Glutamatergic neuron (in vitro differentiated cells): ENCODE measurements at regions not wholly inside any gene's neighbourhood (a gene's known extent, or its start where the extent isn't known, plus 50 kb on each side); places are given as distances from the start of the nearest gene placed in this dataset.
"Not testable (repeated sequence)": the region's sequence is repeated elsewhere in the genome, so short reads cannot be mapped to it uniquely, and the experiment has no call there.

ENCODE experiments used
- DNase-seq: peaks from one replicate; pipeline ENCODE4 v3.0.0; 2022
- H3K27ac Mint-ChIP-seq: one replicate; pipeline ENCODE4 v1.8.0; 2020; ENCODE audit warnings: mild to moderate bottlenecking, mixed read lengths, inconsistent platforms; ENCODE audit not compliant: unreplicated experiment
- H3K27me3 Mint-ChIP-seq: one replicate; pipeline ENCODE4 v1.8.0; 2020; ENCODE audit warnings: mild to moderate bottlenecking, moderate library complexity, mixed read lengths, inconsistent platforms; ENCODE audit not compliant: unreplicated experiment
- H3K36me3 Mint-ChIP-seq: one replicate; pipeline ENCODE4 v1.8.0; 2020; ENCODE audit warnings: mild to moderate bottlenecking, mixed read lengths, inconsistent platforms; ENCODE audit not compliant: unreplicated experiment
- H3K4me1 Mint-ChIP-seq: one replicate; pipeline ENCODE4 v1.8.0; 2020; ENCODE audit warnings: mild to moderate bottlenecking, low read depth, mixed read lengths, inconsistent platforms; ENCODE audit not compliant: unreplicated experiment
- H3K4me3 Mint-ChIP-seq: one replicate; pipeline ENCODE4 v1.8.0; 2020; ENCODE audit warnings: mild to moderate bottlenecking, mixed read lengths, inconsistent platforms; ENCODE audit not compliant: unreplicated experiment
- H3K9me3 Mint-ChIP-seq: one replicate; pipeline ENCODE4 v1.8.0; 2020; ENCODE audit warnings: mild to moderate bottlenecking, moderate library complexity, mixed read lengths, inconsistent platforms; ENCODE audit not compliant: unreplicated experiment
- TF ChIP-seq, protein P1 (sequence below): fragments of 200-600 bp; sonication (generic); IDR thresholded peaks from one replicate; pipeline ENCODE4 v1.5.0; 2021; ENCODE audit not compliant: partially characterized antibody, unreplicated experiment

DNA sequence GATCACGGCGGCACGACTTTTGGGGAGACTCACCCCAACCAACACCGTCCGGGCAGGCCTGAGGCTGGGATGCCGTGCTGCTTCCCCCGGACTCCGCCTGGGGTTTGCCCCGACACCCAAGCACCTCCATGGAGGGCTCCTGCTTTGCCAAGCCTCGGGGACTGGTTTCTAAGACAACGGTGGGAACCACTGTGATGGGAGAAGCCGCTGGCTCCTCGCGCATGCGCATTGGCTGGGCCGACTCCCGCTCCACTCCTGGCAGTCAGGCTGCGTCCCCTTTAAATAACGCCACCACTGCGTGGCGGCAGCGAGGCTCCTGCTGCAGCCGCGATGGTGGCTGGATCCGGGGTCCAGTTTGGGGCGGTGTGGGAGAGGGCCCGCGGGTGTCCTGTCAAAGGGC is 201.0 kb downstream of the ZNF716 start:
- TF ChIP-seq, protein P1, sequence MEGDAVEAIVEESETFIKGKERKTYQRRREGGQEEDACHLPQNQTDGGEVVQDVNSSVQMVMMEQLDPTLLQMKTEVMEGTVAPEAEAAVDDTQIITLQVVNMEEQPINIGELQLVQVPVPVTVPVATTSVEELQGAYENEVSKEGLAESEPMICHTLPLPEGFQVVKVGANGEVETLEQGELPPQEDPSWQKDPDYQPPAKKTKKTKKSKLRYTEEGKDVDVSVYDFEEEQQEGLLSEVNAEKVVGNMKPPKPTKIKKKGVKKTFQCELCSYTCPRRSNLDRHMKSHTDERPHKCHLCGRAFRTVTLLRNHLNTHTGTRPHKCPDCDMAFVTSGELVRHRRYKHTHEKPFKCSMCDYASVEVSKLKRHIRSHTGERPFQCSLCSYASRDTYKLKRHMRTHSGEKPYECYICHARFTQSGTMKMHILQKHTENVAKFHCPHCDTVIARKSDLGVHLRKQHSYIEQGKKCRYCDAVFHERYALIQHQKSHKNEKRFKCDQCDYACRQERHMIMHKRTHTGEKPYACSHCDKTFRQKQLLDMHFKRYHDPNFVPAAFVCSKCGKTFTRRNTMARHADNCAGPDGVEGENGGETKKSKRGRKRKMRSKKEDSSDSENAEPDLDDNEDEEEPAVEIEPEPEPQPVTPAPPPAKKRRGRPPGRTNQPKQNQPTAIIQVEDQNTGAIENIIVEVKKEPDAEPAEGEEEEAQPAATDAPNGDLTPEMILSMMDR: no peak
- no peak overlapping the region for H3K4me3 Mint-ChIP-seq
- peaks cover 20% of the 10 kb centered on the region for H3K27me3 Mint-ChIP-seq
- peaks cover 49% of the 10 kb centered on the region for H3K9me3 Mint-ChIP-seq
- H3K36me3 Mint-ChIP-seq: peaks cover 25% of the 10 kb centered on the region
- H3K27ac Mint-ChIP-seq: no peak overlapping the region
- no peak for DNase-seq
- no peaks in the 10 kb centered on the region for H3K4me1 Mint-ChIP-seq

GRCh38 chr7:57651611-57652010 is 201.6 kb downstream of the ZNF716 start:
- not testable (repeated sequence) for H3K4me3 Mint-ChIP-seq, H3K4me1 Mint-ChIP-seq, DNase-seq, H3K27ac Mint-ChIP-seq
- peaks cover 24% of the 10 kb centered on the region for H3K36me3 Mint-ChIP-seq
- H3K27me3 Mint-ChIP-seq: peaks cover 18% of the 10 kb centered on the region
- H3K9me3 Mint-ChIP-seq: peaks cover 54% of the 10 kb centered on the region

- DNase-seq: no peak
- H3K4me3 Mint-ChIP-seq: no peak overlapping the region
- TF ChIP-seq, protein P1: no peak
- no peaks in the 10 kb centered on the region for H3K4me1 Mint-ChIP-seq
- H3K36me3 Mint-ChIP-seq: peaks cover 20% of the 10 kb centered on the region
- peaks cover 18% of the 10 kb centered on the region for H3K27me3 Mint-ChIP-seq
- H3K9me3 Mint-ChIP-seq: peaks cover 50% of the 10 kb centered on the region
- no peak overlapping the region for H3K27ac Mint-ChIP-seq
Observed at GRCh38 chr7:57653262-57653830, 203.4 kb downstream of the ZNF716 start.

DNA sequence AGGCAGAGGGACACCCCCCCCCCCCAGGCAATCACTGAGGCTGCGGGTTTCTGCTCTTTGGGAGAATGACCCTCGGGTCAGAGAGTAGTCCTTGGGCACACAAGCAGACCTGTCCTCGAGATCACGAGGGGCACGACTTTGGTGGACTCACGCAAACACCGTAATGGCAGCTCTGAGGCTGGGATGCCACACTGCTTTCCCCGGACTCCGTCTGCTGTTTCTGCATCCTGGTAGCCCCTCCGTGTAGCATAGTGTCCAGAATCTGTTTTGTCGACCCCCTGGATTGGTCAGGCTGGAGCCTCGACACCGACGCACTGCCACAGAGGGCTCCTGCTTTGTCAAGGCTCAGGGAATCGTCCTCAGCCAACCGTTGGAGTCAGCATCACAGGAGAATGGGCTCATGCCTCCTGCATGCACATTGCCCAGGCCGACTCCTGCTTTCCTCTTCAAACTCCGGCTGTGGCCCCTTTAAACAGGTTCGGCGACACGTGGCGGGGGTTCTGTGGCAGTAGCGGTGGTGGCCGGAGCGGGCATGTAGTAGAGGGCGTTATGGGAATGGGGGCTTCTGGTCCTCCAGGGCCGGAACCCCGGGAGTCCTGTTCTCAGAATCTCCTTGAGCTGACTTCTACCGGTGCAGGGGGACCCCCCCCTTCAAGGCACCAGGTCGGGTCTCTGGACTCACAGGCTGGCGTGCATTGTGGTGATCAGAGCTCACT is 205.3 kb downstream of the ZNF716 start:
- H3K4me3 Mint-ChIP-seq, DNase-seq, H3K27ac Mint-ChIP-seq, H3K4me1 Mint-ChIP-seq: not testable (repeated sequence)
- Mint-ChIP-seq H3K9me3 (peaks cover 41% of the 10 kb centered on the region), H3K36me3 (peaks cover 20% of the 10 kb centered on the region), H3K27me3 (peaks cover 11% of the 10 kb centered on the region)

- peaks cover 24% of the 10 kb centered on the region for H3K9me3 Mint-ChIP-seq
- not testable (repeated sequence) for H3K36me3 Mint-ChIP-seq, H3K4me3 Mint-ChIP-seq, H3K4me1 Mint-ChIP-seq, H3K27me3 Mint-ChIP-seq, DNase-seq, H3K27ac Mint-ChIP-seq
Observed at GRCh38 chr7:57659226-57659625, 209.2 kb downstream of the ZNF716 start.

DNA sequence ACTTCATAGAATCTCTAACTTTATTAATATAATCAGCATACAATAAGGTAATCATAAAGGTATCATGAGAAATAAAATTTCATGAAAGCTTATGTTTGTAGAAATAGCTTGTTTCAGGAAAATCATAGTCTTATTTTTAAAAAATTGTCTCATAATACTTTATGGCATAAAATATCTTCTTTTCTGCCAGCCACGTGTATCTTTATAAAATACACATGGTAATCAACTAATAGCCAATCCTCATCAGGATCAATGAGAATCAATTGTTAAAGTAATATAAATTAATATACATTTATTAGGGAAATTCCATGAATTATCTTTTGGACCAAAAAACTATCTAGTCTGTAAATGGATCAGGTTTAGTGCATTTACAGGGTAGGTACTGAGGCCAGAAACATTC is 227.0 kb downstream of the ZNF716 start:
- H3K4me3 Mint-ChIP-seq, H3K27me3 Mint-ChIP-seq, H3K4me1 Mint-ChIP-seq, DNase-seq, H3K27ac Mint-ChIP-seq, H3K9me3 Mint-ChIP-seq, H3K36me3 Mint-ChIP-seq: not testable (repeated sequence)

DNA sequence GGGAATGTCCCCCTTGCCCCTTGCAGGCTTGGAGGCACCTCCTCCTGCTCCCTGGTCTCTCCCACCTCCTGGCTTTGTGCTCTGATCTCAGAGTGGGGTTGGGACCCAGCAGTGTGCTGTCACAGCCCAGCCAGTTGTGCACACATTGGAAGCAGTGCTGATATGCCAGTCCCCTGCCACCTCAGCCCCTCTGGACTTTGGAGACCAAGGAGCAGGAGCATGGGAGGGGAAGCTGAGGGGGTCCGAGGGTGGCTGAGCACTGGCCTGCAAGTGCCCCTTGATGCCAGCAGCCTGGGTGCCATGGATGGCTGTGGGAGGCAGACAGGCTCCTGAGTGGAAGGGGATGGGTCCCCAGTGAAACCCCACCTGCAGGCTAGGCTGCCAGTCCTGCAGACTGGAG is 235.4 kb downstream of the ZNF716 start:
- H3K4me1 Mint-ChIP-seq: no peaks in the 10 kb centered on the region
- H3K9me3 Mint-ChIP-seq: peaks cover 13% of the 10 kb centered on the region
- H3K27ac Mint-ChIP-seq: no peak overlapping the region
- H3K36me3 Mint-ChIP-seq: peaks cover 4% of the 10 kb centered on the region
- no peaks in the 10 kb centered on the region for H3K27me3 Mint-ChIP-seq
- no peak for DNase-seq
- no peak overlapping the region for H3K4me3 Mint-ChIP-seq
- TF ChIP-seq, protein P1: no peak
